K562 (cell line): ENCODE measurements at regions not wholly inside any gene's neighbourhood (a gene's known extent, or its start where the extent isn't known, plus 50 kb on each side); places are given as distances from the start of the nearest gene placed in this dataset.

Experiments used
- ATAC-seq: fragments of 200-7000 bp; cut with Tn5 transposase; 3 replicates; pipeline ENCODE4 v1.9.1; 2020; ENCODE audit warnings: moderate library complexity
- BruUV-seq: library from RNA; stranded (reverse); fragments of 400-500 nt; replicated peaks from 2 replicates; lab custom pipeline; 2021; lab: Mats Ljungman, UMichigan
- CTCF ChIA-PET: fragments of 300-600 bp; formaldehyde crosslinking; extraction: SDS; loops from one replicate; lab custom pipeline; 2021; ENCODE audit warnings: low intra/inter-chr PET ratio; lab: Yijun Ruan, JAX
- POLR2A ChIA-PET: fragments of 300-600, 350-650 bp; sonication (Branson Sonifier 250); formaldehyde crosslinking; extraction: SDS; loops from one replicate; lab custom pipeline; 2021; ENCODE audit warnings: antibody characterized with exemption, inconsistent platforms; lab: Yijun Ruan, JAX
- DNase-seq, 4 experiments: peaks; one replicate each; pipeline versions ENCODE4 v3.0.0 to v3.0.0-alpha.2; 2011 to 2018; ENCODE audit warnings: low spot score in 3 of 4, mixed read lengths in 3 of 4; ENCODE audit errors: extremely low read depth in 1 of 4
- FAIRE-seq: peaks from 2 replicates; lab custom pipeline; 2011; peaks lifted over from hg19 to GRCh38; lab: Jason Lieb, UNC
- H2AFZ ChIP-seq: 2 replicates; pipeline ENCODE4 v1.6.0; 2011; ENCODE audit warnings: low read depth, low read length, control low read depth, inconsistent platforms
- H3K27ac ChIP-seq: fragments of 200-600 bp; 3 replicates; pipeline ENCODE4 v1.8.0; 2011; ENCODE audit warnings: low read depth, mild to moderate bottlenecking, control low read depth, inconsistent platforms, low read length, moderate library complexity, mixed read lengths; ENCODE audit errors: extremely low read depth
- H3K27me3 ChIP-seq, 2 experiments: fragments of 300-600 bp in 1 of 2; 2 replicates in 1 of 2; 3 replicates in 1 of 2; pipeline versions ENCODE4 v1.6.0 to v1.8.0; 2011; ENCODE audit warnings: inconsistent platforms in 2 of 2, low read length in 2 of 2, mild to moderate bottlenecking in 1 of 2, mixed read lengths in 1 of 2, moderate library complexity in 1 of 2; ENCODE audit not compliant: control insufficient read depth in 2 of 2, insufficient read depth in 2 of 2
- H3K36me3 ChIP-seq: fragments of 300-600 bp; 3 replicates; pipeline ENCODE4 v1.8.0; 2011; ENCODE audit warnings: mild to moderate bottlenecking, low read length, inconsistent platforms; ENCODE audit not compliant: control insufficient read depth, insufficient read depth
- H3K4me1 ChIP-seq, 2 experiments: fragments of 200-600 bp in 1 of 2; replicated peaks in 1 of 2; 2 replicates in 1 of 2; 3 replicates in 1 of 2; pipeline versions ENCODE4 v1.5.1 to v1.8.0; 2011; ENCODE audit warnings: inconsistent platforms in 2 of 2, low read length in 2 of 2, mild to moderate bottlenecking in 1 of 2, mixed read lengths in 1 of 2, moderate library complexity in 1 of 2; ENCODE audit not compliant: control insufficient read depth in 2 of 2, insufficient read depth in 2 of 2
- H3K4me2 ChIP-seq: 2 replicates; pipeline ENCODE4 v1.6.1; 2011; ENCODE audit warnings: low read length, control low read depth, inconsistent platforms, mixed read lengths; ENCODE audit not compliant: insufficient read depth
- H3K4me3 ChIP-seq: fragments of 200-600 bp; sonication (generic), shearing (Covaris generic); 2 replicates; pipeline ENCODE4 v1.5.1; 2016; ENCODE audit warnings: control low read depth, inconsistent platforms
- H3K79me2 ChIP-seq: fragments of 200-600 bp; 3 replicates; pipeline ENCODE4 v1.8.0; 2011; ENCODE audit warnings: low read length, inconsistent platforms; ENCODE audit not compliant: control insufficient read depth, insufficient read depth
- H3K9ac ChIP-seq, 2 experiments: 2 replicates each; pipeline versions ENCODE4 v1.6.0 to v1.6.1; 2011; ENCODE audit warnings: low read depth in 2 of 2, low read length in 2 of 2, control low read depth in 1 of 2, inconsistent platforms in 1 of 2, mild to moderate bottlenecking in 1 of 2, mixed read lengths in 1 of 2; ENCODE audit not compliant: insufficient read depth in 1 of 2
- H3K9me1 ChIP-seq: one replicate; pipeline ENCODE4 v1.6.0; 2011; ENCODE audit warnings: inconsistent platforms, mild to moderate bottlenecking, low read length, moderate library complexity; ENCODE audit not compliant: control insufficient read depth, insufficient read depth
- H3K9me3 ChIP-seq: replicated peaks from 2 replicates; pipeline ENCODE4 v1.5.1; 2011; ENCODE audit warnings: low read depth, low read length, inconsistent platforms; ENCODE audit not compliant: control insufficient read depth, insufficient read depth
- H4K20me1 ChIP-seq: replicated peaks from 2 replicates; pipeline ENCODE4 v1.6.1; 2011; ENCODE audit warnings: low read length, inconsistent platforms, mixed read lengths; ENCODE audit not compliant: control insufficient read depth, insufficient read depth
- BMI1 ChIP-seq: fragments of 150-350 bp; IDR thresholded peaks from 2 replicates; pipeline ENCODE4 v1.6.1; 2014; ENCODE audit warnings: low read length
- C11orf30 ChIP-seq: fragments of 450-650 bp; IDR thresholded peaks from 2 replicates; pipeline ENCODE4 v1.6.1; 2016; ENCODE audit warnings: low read depth, mild to moderate bottlenecking
- CHD2 ChIP-seq: IDR thresholded peaks from 2 replicates; pipeline ENCODE4 v1.6.1; 2011; ENCODE audit warnings: low read depth, low read length
- EZH2 ChIP-seq: IDR thresholded peaks from 2 replicates; pipeline ENCODE4 v1.6.1; 2012; ENCODE audit warnings: low read depth, mild to moderate bottlenecking, inconsistent platforms, low read length, borderline replicate concordance
- HDAC6 ChIP-seq: IDR thresholded peaks from 2 replicates; pipeline ENCODE4 v1.6.1; 2012; ENCODE audit warnings: low read depth, mild to moderate bottlenecking, control low read depth, inconsistent platforms, low read length, moderate library complexity
- KDM1A ChIP-seq, 2 experiments: fragments of 450-650 bp; IDR thresholded peaks; 2 replicates each; pipeline ENCODE4 v1.6.1; 2016; ENCODE audit warnings: mild to moderate bottlenecking in 2 of 2
- MAFF ChIP-seq: IDR thresholded peaks from 2 replicates; pipeline ENCODE4 v1.6.1; 2012; ENCODE audit warnings: low read length, improper control_type of control experiment
- MAFG ChIP-seq: fragments of 450-650 bp; conservative IDR thresholded peaks from 2 replicates; pipeline ENCODE4 v1.6.1; 2016; ENCODE audit warnings: missing genetic modification characterization, missing compliant biosample characterization
- MAFK ChIP-seq: IDR thresholded peaks from 2 replicates; pipeline ENCODE4 v1.6.1; 2011; ENCODE audit warnings: low read length, improper control_type of control experiment
- SMARCA4 ChIP-seq: fragments of 450-650 bp; IDR thresholded peaks from 2 replicates; pipeline ENCODE4 v1.6.1; 2016
- SMARCB1 ChIP-seq: IDR thresholded peaks from 2 replicates; pipeline ENCODE4 v1.6.1; 2011; ENCODE audit warnings: improper control_type of control experiment, low read depth; ENCODE audit not compliant: insufficient read length
- SMC3 ChIP-seq: conservative IDR thresholded peaks from 2 replicates; pipeline ENCODE4 v1.6.1; 2011; ENCODE audit warnings: low read depth, low read length, improper control_type of control experiment; ENCODE audit not compliant: insufficient read depth
- SPI1 ChIP-seq: IDR thresholded peaks from 2 replicates; pipeline ENCODE4 v1.6.1; 2011; ENCODE audit warnings: low read depth, low read length, control low read depth, borderline replicate concordance
- SRF ChIP-seq, 2 experiments: fragments of 250-450, 450-650 bp in 1 of 2; sonication (Bioruptor Pico) in 1 of 2; sonication (generic) in 1 of 2; formaldehyde crosslinking; IDR thresholded peaks; 2 replicates each; pipeline versions ENCODE4 v1.5.0 to v1.5.1; 2020 to 2022; ENCODE audit warnings: mild to moderate bottlenecking in 1 of 2, missing genetic modification reagents in 1 of 2
- U2AF2 ChIP-seq: fragments of 200-400 bp; formaldehyde crosslinking; optimal IDR thresholded peaks from 2 replicates; pipeline ENCODE3; 2017; ENCODE audit warnings: low read depth, mild to moderate bottlenecking, low read length
- VEZF1 ChIP-seq: fragments of 200-800 bp; sonication (Bioruptor generic); IDR thresholded peaks from 2 replicates; pipeline ENCODE4 v1.6.1; 2017; ENCODE audit warnings: missing genetic modification characterization, missing compliant biosample characterization
- ZFP30 ChIP-seq: fragments of 250-450 bp; sonication (Bioruptor Pico); IDR thresholded peaks from 2 replicates; pipeline ENCODE4 v1.8.0; 2022; ENCODE audit warnings: moderate library complexity, mild to moderate bottlenecking, inconsistent platforms, borderline replicate concordance
- ZNF316 ChIP-seq: fragments of 450-650 bp; IDR thresholded peaks from 2 replicates; pipeline ENCODE4 v1.6.1; 2016
- ZNF77 ChIP-seq: fragments of 250-450 bp; sonication (Bioruptor Pico); IDR thresholded peaks from 2 replicates; pipeline ENCODE4 v1.5.0; 2020
- WGBS: fragments of 100-300 bp; shearing (Covaris generic); methylation state at CpG from one replicate; pipeline ENCODE4 v1.1.6; 2016; ENCODE audit warnings: low coverage, mixed read lengths; ENCODE audit not compliant: insufficient coverage; ENCODE audit errors: missing lambda C conversion rate; 5-methylcytosine and 5-hydroxymethylcytosine counted together
- in situ Hi-C: fragments of 300-500 bp; cut with MboI; formaldehyde crosslinking; loops from 4 replicates; pipeline ENCODE4 v1.15.0; 2018; ENCODE audit warnings: inconsistent platforms, mixed read lengths
- intact Hi-C: fragments of 100-400 bp; cut with micrococcal nuclease; formaldehyde crosslinking; loops from 2 replicates; pipeline ENCODE4 v1.14.2; 2022
- TF ChIP-seq, protein P1 (sequence below): fragments of 250-450 bp; sonication (Bioruptor Pico); IDR thresholded peaks from 2 replicates; pipeline ENCODE4 v1.9.0; 2021; ENCODE audit warnings: mild to moderate bottlenecking
- TF ChIP-seq, protein P2 (sequence below): sonication (generic); formaldehyde crosslinking; IDR thresholded peaks from 2 replicates; pipeline ENCODE4 v1.8.1; 2022; ENCODE audit warnings: missing genetic modification reagents

DNA sequence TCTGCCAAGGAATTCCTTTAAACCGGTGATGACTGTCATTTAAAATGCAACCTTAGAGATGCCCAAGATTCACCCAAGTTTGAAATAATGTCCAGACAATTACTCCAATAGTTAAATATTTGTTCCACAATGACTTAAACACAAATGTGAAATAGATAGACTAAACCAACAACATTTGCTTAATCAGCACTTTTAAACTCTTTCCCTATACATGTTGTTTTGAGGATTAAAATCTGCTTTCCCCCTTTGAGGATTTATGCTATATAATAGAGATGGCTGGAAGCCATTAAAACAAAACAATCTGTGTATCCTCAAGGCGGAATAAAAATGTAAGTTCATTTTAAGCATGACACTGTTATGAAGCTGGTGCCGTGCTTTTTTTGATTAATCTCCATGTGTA lies 297.8 kb upstream of the RSPO3 start:
- in situ Hi-C loops = no loop called here
- no peak for FAIRE-seq
- WGBS = 2% methylated on average over 3 of the region's 3 CpGs

GRCh38 chr6:126821706-126822105 lies 296.8 kb upstream of the RSPO3 start:
- H4K20me1 ChIP-seq = no peaks in the 10 kb centered on the region
- 3% methylated on average over 2 of the region's 2 CpGs for WGBS
- no peak for ATAC-seq
- ChIA-PET POLR2A (no interaction called here), CTCF (no interaction called here)
- no TSS peak for BruUV-seq
- no peak overlapping the region for H3K27ac ChIP-seq
- no peak overlapping the region for H3K4me3 ChIP-seq
- H3K4me2 ChIP-seq = no peak overlapping the region
- FAIRE-seq = no peak
- H3K79me2 ChIP-seq = no peaks in the 10 kb centered on the region
- no peak overlapping the region for H2AFZ ChIP-seq
- H3K36me3 ChIP-seq = no peaks in the 10 kb centered on the region
- H3K9me3 ChIP-seq = peaks cover 1% of the 10 kb centered on the region; the same call in 1 of the 2 replicates
- H3K9ac ChIP-seq = no peak overlapping the region
- H3K9me1 ChIP-seq = no peaks in the 10 kb centered on the region
- in situ Hi-C loops = no loop called here
- no peak for DNase-seq
- H3K27me3 ChIP-seq = no peaks in the 10 kb centered on the region
- H3K4me1 ChIP-seq = no peaks in the 10 kb centered on the region
- intact Hi-C loops = no loop called here
- TF ChIP-seq SMARCB1 (no peak), U2AF2 (no peak), CHD2 (no peak), ZNF77 (CRISPR knock-in tag) (no peak), EZH2 (no peak), BMI1 (no peak), HDAC6 (no peak), SMC3 (no peak), VEZF1 (no peak), SRF (CRISPR knock-in tag; IDR thresholded peaks at IDR 0.05) (no peak), SMARCA4 (no peak), SPI1 (no peak)
- TF ChIP-seq, protein P1, sequence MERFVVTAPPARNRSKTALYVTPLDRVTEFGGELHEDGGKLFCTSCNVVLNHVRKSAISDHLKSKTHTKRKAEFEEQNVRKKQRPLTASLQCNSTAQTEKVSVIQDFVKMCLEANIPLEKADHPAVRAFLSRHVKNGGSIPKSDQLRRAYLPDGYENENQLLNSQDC (CRISPR knock-in tag) = no peak
- TF ChIP-seq, protein P2, sequence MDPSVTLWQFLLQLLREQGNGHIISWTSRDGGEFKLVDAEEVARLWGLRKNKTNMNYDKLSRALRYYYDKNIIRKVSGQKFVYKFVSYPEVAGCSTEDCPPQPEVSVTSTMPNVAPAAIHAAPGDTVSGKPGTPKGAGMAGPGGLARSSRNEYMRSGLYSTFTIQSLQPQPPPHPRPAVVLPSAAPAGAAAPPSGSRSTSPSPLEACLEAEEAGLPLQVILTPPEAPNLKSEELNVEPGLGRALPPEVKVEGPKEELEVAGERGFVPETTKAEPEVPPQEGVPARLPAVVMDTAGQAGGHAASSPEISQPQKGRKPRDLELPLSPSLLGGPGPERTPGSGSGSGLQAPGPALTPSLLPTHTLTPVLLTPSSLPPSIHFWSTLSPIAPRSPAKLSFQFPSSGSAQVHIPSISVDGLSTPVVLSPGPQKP (CRISPR knock-in tag) = no peak

More for the DNA sequence above, 297.8 kb upstream of the RSPO3 start:
- Histone ChIP-seq H3K36me3 (no peaks in the 10 kb centered on the region), H3K27me3 (no peaks in the 10 kb centered on the region), H3K9ac (no peak overlapping the region), H2AFZ (no peak overlapping the region), H3K4me3 (no peak overlapping the region), H3K79me2 (no peaks in the 10 kb centered on the region), H3K27ac (no peak overlapping the region)
- ChIA-PET POLR2A (no interaction called here), CTCF (no interaction called here)
- ATAC-seq = no peak
- TF ChIP-seq C11orf30 (peak; percentile 87), ZFP30 (CRISPR knock-in tag) (no peak), MAFK (peak; percentile 97), KDM1A (IDR thresholded peaks at IDR 0.05) (no peak), MAFG (tag) (peak; percentile 87), MAFF (peak; percentile 95), ZNF316 (peak; percentile 94)
- TF ChIP-seq, all 486 proteins: peak for 5
- H3K9me1 ChIP-seq = no peaks in the 10 kb centered on the region
- intact Hi-C loops = no loop called here
- no peak overlapping the region for H3K4me2 ChIP-seq
- BruUV-seq = no TSS peak
- H4K20me1 ChIP-seq = no peaks in the 10 kb centered on the region
- DNase-seq = no peak
- H3K9me3 ChIP-seq = peaks cover 1% of the 10 kb centered on the region; the same call in 1 of the 2 replicates
- H3K4me1 ChIP-seq = no peaks in the 10 kb centered on the region
